ENCODE measurements at regions not wholly inside any gene's neighbourhood (a gene's known extent, or its start where the extent isn't known, plus 50 kb on each side); places are given as distances from the start of the nearest gene placed in this dataset.

GRCh38 chr1:79220509-79220908, 214.0 kb upstream of the ADGRL4 start:
- no peak for TF ChIP-seq ZNF766 (CRISPR knock-in tag; IDR thresholded peaks at IDR 0.05; ENCODE audit: borderline replicate concordance)
- TF ChIP-seq NBN (conservative IDR thresholded peaks at IDR 0.05), result no peak
- no peak for TF ChIP-seq EZH2 (conservative IDR thresholded peaks at IDR 0.05; ENCODE audit: low read depth, low read length)
- no peak for TF ChIP-seq HNRNPH1 (optimal IDR thresholded peaks at IDR 0.05; ENCODE audit: low read depth, low read length)
- no peak for TF ChIP-seq ZBTB33 (CRISPR knock-in tag; IDR thresholded peaks at IDR 0.05)
- TF ChIP-seq RAD21 (CRISPR knock-in tag; IDR thresholded peaks at IDR 0.05), result no peak
- no peak for TF ChIP-seq POLR2A (IDR thresholded peaks at IDR 0.05; ENCODE audit: insufficient read depth in 1 of 2, low read depth in 2 of 2, low read length in 2 of 2)
- no peak for TF ChIP-seq ZNF331 (CRISPR knock-in tag; IDR thresholded peaks at IDR 0.05)
- TF ChIP-seq ZFP36 (IDR thresholded peaks at IDR 0.05; ENCODE audit: borderline replicate concordance, low read depth, low read length, partially characterized antibody), result no peak
- TF ChIP-seq PITX1 (CRISPR knock-in tag; IDR thresholded peaks at IDR 0.05), result no peak
- no peak for TF ChIP-seq ATF7 (IDR thresholded peaks at IDR 0.05)
- TF ChIP-seq ATF7 (CRISPR knock-in tag; IDR thresholded peaks at IDR 0.05), result no peak
- no peak for TF ChIP-seq KLF6 (CRISPR knock-in tag; IDR thresholded peaks at IDR 0.05)
- TF ChIP-seq PREB (CRISPR knock-in tag; IDR thresholded peaks at IDR 0.05), result no peak

Data from HepG2 (cell line).